ENCODE measurements at regions not wholly inside any gene's neighbourhood (a gene's known extent, or its start where the extent isn't known, plus 50 kb on each side); places are given as distances from the start of the nearest gene placed in this dataset.

DNA sequence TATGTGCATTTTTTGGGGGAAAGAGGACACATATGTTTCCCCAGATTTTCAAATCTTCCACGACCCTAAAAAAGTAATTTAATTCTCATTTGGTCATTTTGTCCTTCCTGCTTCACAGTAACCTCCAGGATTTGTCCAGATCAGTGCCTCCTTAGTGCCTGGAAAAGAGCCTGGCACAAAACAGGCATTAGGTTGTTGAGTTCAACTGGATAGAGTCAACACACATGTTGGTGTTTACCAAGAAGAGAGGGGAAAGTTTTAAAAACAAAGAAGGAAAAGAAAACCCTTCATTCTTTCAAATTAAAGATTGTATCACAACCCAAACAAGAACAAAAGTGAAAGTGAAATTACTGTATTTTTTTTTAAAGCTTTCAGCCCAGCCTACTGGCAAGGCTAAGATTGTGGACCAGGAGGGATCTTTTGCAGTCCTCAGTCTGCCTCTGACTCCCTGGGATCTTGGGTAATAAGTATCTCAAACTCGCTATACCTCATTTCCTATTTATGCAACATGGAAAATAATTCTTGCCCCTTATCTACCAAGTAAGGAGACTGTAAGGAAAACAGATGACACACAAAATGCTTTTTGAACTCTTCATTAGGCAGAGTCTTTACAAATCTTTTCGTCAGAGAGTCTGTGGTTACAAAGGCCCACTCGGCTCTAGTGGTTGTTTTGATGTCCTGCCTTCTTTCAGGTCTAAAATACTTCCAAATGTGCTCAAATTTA is 57.8 kb downstream of the ZNF281 start (continued):
- TF ChIP-seq, protein P1, sequence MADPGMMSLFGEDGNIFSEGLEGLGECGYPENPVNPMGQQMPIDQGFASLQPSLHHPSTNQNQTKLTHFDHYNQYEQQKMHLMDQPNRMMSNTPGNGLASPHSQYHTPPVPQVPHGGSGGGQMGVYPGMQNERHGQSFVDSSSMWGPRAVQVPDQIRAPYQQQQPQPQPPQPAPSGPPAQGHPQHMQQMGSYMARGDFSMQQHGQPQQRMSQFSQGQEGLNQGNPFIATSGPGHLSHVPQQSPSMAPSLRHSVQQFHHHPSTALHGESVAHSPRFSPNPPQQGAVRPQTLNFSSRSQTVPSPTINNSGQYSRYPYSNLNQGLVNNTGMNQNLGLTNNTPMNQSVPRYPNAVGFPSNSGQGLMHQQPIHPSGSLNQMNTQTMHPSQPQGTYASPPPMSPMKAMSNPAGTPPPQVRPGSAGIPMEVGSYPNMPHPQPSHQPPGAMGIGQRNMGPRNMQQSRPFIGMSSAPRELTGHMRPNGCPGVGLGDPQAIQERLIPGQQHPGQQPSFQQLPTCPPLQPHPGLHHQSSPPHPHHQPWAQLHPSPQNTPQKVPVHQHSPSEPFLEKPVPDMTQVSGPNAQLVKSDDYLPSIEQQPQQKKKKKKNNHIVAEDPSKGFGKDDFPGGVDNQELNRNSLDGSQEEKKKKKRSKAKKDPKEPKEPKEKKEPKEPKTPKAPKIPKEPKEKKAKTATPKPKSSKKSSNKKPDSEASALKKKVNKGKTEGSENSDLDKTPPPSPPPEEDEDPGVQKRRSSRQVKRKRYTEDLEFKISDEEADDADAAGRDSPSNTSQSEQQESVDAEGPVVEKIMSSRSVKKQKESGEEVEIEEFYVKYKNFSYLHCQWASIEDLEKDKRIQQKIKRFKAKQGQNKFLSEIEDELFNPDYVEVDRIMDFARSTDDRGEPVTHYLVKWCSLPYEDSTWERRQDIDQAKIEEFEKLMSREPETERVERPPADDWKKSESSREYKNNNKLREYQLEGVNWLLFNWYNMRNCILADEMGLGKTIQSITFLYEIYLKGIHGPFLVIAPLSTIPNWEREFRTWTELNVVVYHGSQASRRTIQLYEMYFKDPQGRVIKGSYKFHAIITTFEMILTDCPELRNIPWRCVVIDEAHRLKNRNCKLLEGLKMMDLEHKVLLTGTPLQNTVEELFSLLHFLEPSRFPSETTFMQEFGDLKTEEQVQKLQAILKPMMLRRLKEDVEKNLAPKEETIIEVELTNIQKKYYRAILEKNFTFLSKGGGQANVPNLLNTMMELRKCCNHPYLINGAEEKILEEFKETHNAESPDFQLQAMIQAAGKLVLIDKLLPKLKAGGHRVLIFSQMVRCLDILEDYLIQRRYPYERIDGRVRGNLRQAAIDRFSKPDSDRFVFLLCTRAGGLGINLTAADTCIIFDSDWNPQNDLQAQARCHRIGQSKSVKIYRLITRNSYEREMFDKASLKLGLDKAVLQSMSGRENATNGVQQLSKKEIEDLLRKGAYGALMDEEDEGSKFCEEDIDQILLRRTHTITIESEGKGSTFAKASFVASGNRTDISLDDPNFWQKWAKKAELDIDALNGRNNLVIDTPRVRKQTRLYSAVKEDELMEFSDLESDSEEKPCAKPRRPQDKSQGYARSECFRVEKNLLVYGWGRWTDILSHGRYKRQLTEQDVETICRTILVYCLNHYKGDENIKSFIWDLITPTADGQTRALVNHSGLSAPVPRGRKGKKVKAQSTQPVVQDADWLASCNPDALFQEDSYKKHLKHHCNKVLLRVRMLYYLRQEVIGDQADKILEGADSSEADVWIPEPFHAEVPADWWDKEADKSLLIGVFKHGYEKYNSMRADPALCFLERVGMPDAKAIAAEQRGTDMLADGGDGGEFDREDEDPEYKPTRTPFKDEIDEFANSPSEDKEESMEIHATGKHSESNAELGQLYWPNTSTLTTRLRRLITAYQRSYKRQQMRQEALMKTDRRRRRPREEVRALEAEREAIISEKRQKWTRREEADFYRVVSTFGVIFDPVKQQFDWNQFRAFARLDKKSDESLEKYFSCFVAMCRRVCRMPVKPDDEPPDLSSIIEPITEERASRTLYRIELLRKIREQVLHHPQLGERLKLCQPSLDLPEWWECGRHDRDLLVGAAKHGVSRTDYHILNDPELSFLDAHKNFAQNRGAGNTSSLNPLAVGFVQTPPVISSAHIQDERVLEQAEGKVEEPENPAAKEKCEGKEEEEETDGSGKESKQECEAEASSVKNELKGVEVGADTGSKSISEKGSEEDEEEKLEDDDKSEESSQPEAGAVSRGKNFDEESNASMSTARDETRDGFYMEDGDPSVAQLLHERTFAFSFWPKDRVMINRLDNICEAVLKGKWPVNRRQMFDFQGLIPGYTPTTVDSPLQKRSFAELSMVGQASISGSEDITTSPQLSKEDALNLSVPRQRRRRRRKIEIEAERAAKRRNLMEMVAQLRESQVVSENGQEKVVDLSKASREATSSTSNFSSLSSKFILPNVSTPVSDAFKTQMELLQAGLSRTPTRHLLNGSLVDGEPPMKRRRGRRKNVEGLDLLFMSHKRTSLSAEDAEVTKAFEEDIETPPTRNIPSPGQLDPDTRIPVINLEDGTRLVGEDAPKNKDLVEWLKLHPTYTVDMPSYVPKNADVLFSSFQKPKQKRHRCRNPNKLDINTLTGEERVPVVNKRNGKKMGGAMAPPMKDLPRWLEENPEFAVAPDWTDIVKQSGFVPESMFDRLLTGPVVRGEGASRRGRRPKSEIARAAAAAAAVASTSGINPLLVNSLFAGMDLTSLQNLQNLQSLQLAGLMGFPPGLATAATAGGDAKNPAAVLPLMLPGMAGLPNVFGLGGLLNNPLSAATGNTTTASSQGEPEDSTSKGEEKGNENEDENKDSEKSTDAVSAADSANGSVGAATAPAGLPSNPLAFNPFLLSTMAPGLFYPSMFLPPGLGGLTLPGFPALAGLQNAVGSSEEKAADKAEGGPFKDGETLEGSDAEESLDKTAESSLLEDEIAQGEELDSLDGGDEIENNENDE (IDR thresholded peaks at IDR 0.05; ENCODE audit: insufficient replicate concordance, low read length), result no peak

All from H1 (cell line).